ENCODE measurements at regions not wholly inside any gene's neighbourhood (a gene's known extent, or its start where the extent isn't known, plus 50 kb on each side); places are given as distances from the start of the nearest gene placed in this dataset.

DNA sequence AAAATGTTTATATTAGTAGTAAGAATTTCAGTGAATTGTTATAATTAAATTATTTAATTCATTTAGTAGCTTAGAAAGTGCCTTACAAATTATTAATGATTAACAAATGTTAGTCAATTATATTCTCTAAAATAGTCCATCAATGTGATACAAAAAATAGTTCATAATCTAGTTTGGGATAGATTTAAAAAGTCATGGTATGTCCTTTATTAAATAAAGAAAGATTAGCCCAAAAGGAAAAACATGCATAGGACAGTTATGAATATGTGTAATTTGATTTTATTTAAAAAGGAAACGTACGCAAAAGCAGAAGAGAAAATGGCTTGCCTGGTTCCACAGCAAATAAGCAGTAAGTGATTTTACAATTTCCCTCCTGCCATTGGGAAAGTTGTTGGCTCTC is 768.5 kb downstream of the TRIB2 start:
- TF ChIP-seq, protein P1, sequence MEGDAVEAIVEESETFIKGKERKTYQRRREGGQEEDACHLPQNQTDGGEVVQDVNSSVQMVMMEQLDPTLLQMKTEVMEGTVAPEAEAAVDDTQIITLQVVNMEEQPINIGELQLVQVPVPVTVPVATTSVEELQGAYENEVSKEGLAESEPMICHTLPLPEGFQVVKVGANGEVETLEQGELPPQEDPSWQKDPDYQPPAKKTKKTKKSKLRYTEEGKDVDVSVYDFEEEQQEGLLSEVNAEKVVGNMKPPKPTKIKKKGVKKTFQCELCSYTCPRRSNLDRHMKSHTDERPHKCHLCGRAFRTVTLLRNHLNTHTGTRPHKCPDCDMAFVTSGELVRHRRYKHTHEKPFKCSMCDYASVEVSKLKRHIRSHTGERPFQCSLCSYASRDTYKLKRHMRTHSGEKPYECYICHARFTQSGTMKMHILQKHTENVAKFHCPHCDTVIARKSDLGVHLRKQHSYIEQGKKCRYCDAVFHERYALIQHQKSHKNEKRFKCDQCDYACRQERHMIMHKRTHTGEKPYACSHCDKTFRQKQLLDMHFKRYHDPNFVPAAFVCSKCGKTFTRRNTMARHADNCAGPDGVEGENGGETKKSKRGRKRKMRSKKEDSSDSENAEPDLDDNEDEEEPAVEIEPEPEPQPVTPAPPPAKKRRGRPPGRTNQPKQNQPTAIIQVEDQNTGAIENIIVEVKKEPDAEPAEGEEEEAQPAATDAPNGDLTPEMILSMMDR (IDR thresholded peaks at IDR 0.05; ENCODE audit: borderline replicate concordance, extremely low read depth, low read length, poor library complexity, severe bottlenecking) = no peak
- no peak for TF ChIP-seq EZH2 (IDR thresholded peaks at IDR 0.05; ENCODE audit: borderline replicate concordance, low read depth, low read length, severe bottlenecking)
